Iris pigment epithelial cell (primary cell): ENCODE measurements at regions not wholly inside any gene's neighbourhood (a gene's known extent, or its start where the extent isn't known, plus 50 kb on each side); places are given as distances from the start of the nearest gene placed in this dataset.
"Not testable (repeated sequence)": the region's sequence is repeated elsewhere in the genome, so short reads cannot be mapped to it uniquely, and the experiment has no call there.

Experiments used
- DNase-seq: peaks from one replicate; pipeline ENCODE4 v3.0.0-alpha.2; 2011; ENCODE audit warnings: low read depth

DNA sequence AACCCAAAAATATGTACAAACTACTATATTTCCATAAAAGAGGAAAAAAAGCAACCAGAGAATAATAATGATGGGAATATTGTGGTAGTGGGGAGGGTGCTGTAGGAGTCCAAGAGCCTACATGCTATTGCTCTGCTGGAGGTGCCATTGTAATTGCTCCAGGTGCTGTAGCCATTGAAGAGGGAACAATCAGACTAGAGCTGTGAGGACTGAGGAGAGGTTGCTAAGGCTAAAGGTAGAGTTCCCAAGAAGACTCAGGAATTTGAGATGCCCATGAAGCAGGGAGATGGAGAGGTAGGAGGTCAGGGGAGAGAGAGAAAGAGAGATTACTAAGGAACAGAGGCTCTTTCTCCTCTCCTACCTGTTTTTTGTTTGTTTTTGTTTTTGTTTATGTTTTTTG is 394.0 kb downstream of the DMRTA1 start:
- DNase-seq = no peak

DNA sequence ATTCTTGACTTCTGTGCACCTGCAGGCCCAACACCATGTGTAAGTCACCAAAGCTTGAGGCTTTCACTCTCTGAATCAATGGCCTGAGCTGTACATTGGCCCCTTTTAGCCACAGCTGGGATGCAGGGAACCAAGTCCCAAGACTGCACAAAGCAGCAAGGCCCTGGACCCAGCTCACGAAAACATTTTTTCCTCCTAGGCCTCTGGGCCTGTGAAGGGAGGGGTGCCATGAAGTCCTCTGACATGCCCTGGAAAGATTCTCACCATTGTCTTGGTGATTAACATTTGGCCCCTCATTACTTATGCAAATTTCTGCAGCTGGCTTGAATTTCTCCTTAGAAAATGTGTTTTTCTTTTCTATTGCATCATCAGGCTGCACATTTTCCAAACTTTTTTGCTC is 398.6 kb downstream of the DMRTA1 start:
- DNase-seq = not testable (repeated sequence)

DNA sequence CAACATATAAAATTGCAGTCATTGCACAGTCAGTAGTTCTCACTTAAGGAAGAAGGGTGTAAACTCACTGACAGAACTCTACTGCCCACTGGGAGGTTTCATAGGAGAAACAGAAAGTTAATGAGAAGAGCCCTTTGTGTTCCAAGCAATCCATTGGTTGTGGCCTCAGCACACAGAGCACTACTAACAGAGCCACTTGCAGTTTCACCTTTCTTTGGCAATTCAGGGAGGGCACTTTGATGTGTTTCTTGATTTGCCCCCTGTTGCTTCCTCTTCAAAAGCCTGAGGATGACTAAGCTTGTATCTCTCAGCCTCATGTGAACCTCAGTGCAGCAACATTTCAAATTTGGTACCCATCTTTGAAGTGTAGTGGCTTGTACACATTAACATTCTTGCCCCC is 409.4 kb downstream of the DMRTA1 start:
- DNase-seq = no peak

DNA sequence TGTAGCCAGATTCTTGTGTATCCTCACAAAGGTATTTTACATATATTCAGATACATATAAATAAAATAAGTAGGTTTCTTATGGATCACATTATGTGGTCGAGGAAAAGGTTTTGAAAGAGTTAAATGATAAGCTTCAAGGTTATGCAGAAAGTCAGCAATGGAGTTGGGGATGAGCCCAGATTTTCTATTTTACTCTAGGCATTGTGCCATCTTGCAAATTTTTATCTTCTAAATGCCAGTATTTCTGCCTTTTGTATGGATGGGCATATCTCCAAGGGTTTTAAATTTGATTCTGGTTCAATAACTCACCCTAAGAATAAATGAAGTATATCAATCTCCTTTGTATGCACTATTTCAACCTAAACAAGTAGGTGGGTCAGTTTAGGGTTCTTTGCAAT is 410.7 kb downstream of the DMRTA1 start:
- no peak for DNase-seq

DNA sequence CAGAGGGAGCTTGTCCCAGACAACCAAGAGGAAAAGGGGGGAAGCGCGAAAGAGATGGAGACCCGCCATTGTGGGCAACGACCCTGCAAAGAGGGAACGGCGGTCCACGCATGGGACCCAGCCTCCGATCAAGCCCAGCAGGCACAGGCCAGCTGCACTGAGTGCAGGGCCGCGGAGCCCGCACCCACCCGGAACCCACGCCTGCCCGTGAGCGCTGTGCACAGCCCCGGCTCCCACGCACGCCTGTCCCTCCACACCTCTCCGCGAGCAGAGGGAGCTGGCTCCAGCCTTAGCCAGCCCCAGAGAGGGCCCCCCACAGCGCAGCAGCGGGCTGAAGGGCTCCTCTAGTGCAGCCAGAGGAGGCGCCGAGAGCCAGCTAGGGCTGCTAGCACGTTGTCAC is 416.5 kb downstream of the DMRTA1 start:
- no peak for DNase-seq

DNA sequence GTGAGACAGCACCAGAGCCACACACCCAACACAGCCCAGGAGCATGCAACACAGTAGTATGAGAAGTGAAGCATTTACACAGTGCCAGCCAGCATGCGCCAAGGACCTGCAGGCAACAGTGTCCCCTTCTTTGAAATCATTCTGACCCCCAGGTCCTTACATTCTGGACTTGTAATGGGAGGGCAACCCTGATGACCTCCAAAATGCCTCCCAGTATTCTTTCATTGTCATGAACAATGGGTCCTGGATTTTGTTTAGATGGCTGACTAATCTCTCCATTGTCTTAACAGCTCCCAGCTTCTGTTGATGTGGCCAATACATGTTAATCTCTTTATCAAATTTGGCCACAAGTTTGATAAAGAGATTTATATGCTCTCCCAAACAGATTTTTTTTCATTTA is 417.1 kb downstream of the DMRTA1 start:
- no peak for DNase-seq

DNA sequence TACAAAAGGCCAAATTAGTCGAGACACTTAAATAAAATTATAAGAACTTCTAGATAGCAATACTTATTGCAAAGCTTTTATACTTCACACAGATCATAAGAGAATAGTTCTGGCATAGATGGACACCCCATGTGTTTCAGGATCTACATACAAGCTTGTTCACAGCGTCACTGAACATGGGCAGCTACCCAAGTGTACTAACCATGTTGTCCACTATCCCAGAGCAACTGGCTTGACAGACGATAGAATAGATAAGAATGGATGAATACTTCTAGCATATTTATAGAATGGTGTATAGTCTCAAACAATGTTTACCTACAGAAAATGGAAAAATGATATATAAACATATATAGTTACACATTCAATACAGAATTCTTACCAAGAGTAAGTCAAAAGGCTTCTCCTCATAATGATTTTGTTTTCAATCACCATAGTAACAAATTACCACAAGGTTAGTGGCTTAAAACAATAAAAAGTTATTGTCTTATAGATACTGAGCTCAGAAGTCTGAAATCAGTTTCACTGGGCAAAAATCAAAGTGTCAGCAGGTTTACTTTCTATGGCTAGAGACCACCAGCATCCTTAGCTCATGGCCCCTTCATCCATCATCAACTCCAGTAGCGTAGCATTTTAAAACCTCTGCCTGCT is 446.7 kb downstream of the DMRTA1 start:
- DNase-seq = no peak

DNA sequence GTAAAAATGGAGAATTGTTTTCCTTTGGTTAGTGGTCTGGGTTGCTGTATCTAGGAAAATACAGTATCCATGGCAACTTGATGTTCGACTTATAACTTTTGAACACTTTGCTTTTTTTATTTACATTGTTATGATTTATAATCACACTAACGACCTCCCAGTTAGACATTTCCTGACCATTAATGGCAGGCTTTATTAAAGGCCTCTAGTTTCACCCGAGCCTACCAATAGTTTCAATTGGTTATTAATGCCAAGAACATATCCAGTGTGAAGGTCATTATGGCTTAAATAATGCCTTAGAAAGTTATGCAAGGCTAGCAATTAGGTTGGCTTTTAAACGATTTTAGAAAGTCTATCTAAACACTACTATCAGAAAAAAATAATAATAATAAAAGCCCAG is 452.0 kb downstream of the DMRTA1 start:
- no peak for DNase-seq

DNA sequence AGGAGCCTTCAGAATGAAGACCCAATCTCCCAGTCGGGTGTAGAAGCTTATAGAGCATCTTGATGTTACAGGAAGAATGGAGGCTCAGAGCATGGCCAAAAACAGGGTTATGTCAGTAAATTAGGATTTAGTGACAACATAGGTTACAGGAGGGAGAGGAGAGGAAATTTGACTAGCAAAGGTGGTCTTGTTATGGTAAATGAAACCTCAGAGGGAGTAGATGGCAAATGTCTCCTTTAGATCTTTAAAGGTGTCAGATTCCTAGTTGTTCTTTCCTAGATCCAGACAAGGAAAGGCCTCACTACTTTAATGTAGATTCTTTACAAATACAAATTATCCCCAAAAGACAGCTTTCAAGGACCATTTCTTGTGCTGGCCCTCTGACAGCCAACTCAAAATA is 465.0 kb downstream of the DMRTA1 start:
- DNase-seq = no peak

DNA sequence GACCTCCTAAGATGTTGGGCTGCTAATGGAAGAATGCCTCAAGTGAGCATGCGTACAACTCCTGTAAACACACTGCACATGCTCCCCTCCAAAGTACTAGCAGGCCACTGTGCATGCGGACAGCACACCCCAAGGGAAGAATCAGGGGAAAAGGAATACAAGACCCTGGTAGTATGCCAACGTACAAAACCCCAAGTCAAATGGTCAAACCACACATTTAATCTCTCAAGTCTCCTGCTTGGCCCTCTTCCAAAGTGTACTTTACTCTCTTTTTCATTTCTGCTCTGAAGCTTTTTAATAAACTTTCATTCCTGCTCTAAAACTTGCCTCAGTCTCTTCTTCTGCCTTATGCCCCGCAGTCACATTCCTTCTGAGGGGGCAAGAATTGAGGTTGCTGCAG is 466.4 kb downstream of the DMRTA1 start:
- DNase-seq = no peak

DNA sequence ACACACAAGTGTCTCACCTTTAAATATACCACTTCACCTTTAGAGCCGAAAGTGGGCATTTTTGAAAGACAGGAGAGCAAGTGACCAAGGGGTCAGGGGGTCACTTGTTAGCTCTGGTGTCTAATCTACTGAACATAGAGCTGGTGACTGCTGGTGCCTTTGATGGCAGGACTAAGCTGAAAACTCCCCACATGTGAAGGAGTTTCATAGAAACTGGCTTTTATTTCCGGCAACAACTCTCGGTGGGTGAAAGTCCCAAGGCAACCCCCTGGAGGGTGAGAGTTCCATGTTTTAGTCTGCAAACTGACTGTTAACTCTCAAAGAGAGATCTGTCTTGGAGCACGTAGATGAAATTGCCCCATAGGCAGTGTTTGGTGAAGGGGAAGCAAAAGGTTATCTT is 466.9 kb downstream of the DMRTA1 start:
- no peak for DNase-seq

DNA sequence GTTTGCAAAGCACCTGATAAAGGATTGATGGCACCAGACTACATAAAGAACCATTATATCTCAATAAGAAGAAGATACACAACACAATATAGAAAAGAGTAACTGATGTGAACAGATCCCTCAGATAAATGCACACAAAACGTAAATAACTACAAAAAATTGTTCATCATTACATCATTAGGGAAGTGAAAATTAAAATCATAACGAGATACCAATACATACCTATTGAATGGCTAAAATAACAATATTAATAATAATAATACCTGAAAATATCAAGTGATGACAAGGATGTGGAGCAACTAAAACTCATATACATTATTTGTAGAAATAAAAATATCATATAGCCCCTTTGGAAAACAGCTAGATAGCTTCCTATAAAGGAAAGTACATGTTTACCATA is 469.5 kb downstream of the DMRTA1 start:
- DNase-seq = no peak

DNA sequence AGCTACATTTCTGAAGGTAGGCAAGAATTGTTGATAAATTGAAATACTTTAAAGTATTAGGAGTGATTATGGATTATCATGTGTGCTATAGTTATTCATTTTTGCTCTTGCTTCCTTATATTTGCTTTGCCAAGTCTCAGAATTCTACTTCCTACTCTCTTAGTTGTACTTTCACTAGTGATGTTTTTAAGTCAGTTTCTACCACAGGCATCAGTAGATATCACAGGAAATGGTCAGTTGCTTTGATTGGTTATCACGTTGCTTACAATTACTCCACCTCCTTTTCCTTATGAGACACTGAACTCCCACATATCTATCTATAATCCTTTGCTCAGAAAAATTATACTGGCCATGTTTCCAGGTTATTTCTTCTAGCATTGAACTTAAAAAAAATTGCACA is 472.8 kb downstream of the DMRTA1 start:
- no peak for DNase-seq

DNA sequence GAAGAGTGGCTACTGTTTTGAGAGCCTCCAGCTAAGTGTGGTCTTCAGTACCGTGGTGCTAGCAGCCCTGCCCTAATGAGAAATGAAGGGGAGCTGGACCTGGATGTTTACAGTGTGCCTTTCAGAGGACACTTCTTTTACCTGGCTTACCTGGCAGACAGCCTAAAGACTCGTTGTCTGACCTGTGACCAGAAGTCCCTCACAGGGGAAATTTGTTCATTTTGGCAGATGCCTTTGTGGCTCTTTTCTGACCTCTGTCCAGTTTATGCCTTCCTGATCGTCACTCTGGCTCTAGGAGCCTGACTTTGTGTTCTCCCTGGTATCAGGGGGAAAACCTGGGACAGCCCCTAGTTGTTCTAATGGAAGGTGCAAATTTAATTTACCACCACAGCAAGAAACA is 475.1 kb downstream of the DMRTA1 start:
- DNase-seq = no peak

DNA sequence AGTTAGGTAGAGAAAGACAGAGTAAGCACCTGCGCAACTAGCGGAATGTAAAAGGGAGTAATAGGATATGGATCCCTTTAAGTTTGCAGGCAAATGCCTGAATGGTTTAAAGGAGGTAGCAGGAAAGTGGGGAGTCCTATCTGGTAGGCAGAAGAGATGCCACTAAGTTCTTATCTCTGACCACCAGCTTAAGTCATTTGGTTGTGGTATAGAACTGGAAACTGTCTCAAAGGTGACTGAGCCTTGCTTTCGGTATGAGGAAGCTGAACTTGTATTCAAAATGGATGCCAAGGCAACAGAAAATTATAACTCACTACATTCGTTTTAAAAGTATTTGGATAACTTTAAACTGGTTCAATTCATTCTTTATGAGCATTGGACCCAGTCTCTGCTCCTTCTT is 475.6 kb downstream of the DMRTA1 start:
- no peak for DNase-seq

DNA sequence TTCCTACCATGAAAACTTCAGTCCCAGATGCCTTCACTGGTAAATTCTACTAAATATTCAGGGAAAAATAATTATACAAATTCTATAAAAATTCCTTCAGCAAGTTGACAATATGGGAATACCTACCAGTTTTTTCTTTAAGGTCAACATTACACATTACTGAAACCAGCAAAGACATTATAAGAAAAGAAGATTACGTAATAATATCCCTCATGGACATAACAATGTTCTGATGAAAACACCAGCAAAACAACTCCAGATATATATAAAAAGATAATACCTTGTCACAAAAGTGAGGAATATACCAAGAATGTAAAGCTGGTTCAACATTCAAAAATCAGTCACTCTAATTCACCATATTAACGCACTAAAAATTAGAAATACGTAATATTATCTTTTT is 507.9 kb downstream of the DMRTA1 start:
- no peak for DNase-seq

DNA sequence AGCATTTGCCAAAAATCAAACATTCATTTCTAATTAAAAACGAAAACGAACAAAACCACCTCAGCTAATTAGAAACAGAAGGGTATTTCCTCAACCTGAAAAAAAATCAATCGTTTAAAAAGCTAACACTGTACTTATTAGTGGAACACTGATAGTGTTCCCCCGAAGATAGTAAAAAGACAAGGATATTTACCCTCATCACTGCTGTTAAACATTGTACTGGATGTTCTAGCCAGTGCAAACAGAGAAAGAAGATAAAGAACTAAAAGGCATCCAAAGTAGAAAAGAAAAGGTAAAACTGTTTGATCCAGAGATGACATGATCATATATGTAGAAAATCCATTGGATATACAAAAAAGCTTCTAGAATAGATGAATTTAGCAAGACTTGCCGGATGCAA is 508.3 kb downstream of the DMRTA1 start:
- no peak for DNase-seq

DNA sequence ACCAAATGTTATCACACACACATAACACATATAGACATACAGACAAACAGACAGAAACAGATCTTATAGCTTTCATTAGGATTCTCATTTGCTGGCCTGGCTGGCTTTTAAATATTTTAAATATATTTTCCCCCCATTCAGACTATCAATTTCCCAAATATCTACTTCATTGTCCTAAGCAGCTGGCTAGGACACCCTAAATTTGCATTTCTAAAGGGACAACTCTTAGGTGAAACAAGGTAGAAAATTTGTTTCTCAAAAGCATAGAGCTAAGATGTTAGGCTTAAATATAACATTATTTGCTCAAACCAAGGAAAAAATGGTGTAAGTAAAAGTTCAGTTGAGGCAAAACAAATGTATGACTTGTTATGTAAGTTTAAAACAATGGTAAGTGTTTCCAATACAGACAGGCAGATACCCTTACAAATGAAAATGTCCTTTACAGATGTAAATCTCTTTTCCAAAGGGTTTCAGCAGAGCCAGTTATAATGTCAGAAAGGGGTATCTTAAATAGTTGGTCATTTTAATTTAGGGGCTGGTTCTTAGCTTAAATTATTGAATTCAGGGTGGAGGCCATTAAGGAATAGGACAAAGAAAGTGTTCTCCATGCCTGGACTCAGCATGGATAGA is 522.8 kb downstream of the DMRTA1 start:
- DNase-seq = no peak

DNA sequence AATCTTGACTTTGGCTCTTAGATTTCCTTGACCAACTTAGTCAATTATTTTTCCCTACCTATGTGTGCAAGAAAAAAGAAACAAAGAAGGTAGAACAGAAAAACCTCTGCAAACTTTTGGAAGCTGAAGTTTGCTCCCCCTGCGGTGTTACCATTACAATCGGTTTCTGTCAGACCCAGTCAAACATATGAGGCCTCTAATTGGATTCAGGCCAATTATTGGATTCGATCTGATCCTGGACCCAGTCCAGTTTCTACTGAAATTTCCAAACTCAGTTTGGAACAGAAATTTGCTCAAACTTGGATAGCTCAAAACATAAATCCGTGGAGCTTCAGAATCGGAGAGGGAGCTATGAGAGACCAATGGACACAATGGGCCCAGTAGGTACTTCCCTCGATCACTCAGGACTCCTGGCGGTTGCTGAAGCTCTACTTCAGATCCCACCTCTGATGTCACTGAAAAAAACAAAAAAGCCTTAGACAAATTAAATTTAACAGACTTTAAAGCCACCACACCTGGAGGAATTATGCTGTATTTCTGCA is 523.9 kb downstream of the DMRTA1 start:
- no peak for DNase-seq

DNA sequence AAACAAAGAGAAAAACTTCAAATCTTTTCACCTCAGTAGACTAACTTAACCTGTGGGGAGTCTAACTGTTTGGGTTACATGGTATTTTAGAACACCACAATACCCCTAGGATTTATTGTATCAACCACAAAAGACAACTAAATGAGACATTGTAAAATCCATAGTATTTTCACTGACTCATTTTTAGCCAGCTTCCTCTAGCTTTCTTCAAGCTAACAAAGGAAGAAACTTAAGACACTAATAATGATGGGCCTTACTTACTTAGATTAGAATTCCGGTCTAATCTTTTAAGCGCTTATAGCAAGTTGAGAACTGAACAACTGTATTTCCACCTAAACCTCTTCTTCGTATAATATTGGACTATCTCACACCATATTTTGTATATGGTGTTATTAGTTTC is 529.3 kb downstream of the DMRTA1 start:
- no peak for DNase-seq

DNA sequence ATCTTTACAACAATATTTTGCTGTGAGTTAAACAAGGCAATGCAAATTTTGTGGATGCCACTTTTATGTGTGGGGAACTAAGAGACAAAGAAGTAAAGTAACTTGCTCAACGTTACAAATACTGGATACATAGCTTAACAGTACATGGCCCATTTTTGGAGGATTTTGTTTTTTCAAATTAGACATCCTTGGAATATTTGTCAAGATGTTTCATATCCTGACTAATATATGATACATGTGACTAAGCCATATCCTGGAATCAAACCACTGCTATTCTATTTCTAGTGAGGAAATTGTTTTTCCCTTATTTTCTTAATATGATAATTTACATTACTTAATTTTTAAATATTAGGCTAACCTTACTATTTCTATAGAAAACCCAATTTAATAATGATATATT is 529.8 kb downstream of the DMRTA1 start:
- DNase-seq = peak; percentile 1

DNA sequence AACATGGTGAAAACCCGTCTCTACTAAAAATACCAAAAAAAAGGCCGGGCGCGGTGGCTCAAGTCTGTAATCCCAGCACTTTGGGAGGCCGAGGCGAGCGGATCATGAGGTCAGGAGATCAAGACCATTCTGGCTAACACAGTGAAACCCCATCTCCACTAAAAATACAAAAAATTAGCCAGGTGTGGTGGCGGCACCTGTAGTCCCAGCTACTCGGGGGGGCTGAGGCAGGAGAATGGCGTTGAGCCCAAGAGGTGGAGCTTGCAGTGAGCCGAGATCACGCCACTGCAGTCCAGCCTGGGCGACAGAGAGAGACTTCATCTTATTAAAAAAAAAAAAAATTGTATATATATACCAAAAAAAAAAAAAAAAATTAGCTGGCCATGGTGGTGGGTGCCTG is 533.8 kb downstream of the DMRTA1 start:
- DNase-seq = not testable (repeated sequence)

DNA sequence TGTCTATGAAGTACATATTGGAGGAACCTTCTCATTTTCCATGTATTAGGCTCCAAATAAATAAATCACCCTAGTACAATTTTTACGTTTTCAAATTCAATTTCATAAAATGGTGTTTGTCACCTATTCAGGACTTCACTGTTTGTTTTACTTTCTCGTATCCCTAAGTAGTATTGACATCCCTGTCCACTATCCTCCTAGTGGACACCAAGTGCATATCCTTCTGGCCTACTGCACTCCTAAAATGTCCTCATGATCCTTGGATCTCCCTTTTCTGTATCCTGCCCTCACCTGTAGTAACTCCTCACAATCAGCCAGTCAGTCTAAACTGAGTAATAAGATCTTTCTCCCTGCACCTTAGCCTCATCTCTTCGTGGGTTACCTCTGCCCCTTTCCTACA is 539.9 kb downstream of the DMRTA1 start:
- DNase-seq = no peak

DNA sequence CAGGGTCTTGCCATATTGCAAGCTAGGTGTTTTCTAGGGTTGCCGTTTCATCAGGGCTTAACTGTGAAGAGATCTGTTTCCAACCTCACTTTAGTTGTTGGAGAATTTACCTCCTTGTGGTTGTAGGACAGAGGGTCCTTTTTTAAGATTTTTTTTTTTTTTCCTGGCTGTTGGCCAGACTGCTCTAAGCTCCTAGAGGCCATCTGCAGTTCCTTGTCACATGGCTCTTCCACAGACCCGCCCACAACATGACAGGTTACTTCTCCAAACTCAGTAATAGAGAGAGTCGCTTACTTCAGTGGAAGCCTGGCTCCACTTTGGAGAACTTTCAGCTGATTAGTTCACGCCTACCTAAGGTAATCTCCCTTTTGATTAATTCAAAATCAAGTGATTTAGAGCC is 543.7 kb downstream of the DMRTA1 start:
- no peak for DNase-seq
